Umbilical cord (tissue), 1 donor: ENCODE measurements at regions not wholly inside any gene's neighbourhood (a gene's known extent, or its start where the extent isn't known, plus 50 kb on each side); places are given as distances from the start of the nearest gene placed in this dataset.
"Not testable (repeated sequence)": the region's sequence is repeated elsewhere in the genome, so short reads cannot be mapped to it uniquely, and the experiment has no call there.

Experiments used
- DNase-seq: peaks from one replicate; pipeline ENCODE4 v3.0.0-alpha.2; 2015; ENCODE audit warnings: low spot score

GRCh38 chr6:51141080-51141479 lies 322.4 kb downstream of the TFAP2B start:
- no peak for DNase-seq

- no peak for DNase-seq
These were observed 329.1 kb downstream of the TFAP2B start for GRCh38 chr6:51147756-51148155.

- DNase-seq, result no peak
These were observed 333.9 kb downstream of the TFAP2B start for GRCh38 chr6:51152594-51152993.

- DNase-seq, result peak; percentile 49
These were observed 334.4 kb downstream of the TFAP2B start for GRCh38 chr6:51153109-51153508.

- DNase-seq, result not testable (repeated sequence)
These were observed 336.3 kb downstream of the TFAP2B start for GRCh38 chr6:51154925-51155324.

- DNase-seq, result not testable (repeated sequence)
These were observed 340.6 kb downstream of the TFAP2B start for GRCh38 chr6:51159260-51159659.

- DNase-seq, result no peak
These were observed 343.1 kb downstream of the TFAP2B start for GRCh38 chr6:51161752-51162151.

GRCh38 chr6:51163843-51164529 lies 345.3 kb downstream of the TFAP2B start:
- DNase-seq, result no peak

- DNase-seq, result no peak
These were observed 348.2 kb downstream of the TFAP2B start for GRCh38 chr6:51166914-51167313.

- no peak for DNase-seq
These were observed 348.8 kb downstream of the TFAP2B start for GRCh38 chr6:51167468-51167867.

- no peak for DNase-seq
These were observed 364.2 kb downstream of the TFAP2B start for GRCh38 chr6:51182827-51183226.

GRCh38 chr6:51184046-51184445 lies 365.4 kb downstream of the TFAP2B start:
- no peak for DNase-seq

GRCh38 chr6:51193163-51193562 lies 374.5 kb downstream of the TFAP2B start:
- DNase-seq, result not testable (repeated sequence)

GRCh38 chr6:51199105-51199552 lies 380.5 kb downstream of the TFAP2B start:
- DNase-seq, result no peak

GRCh38 chr6:51199733-51200260 lies 381.1 kb downstream of the TFAP2B start:
- DNase-seq, result no peak

- DNase-seq, result no peak
These were observed 382.0 kb downstream of the TFAP2B start for GRCh38 chr6:51200676-51201075.

GRCh38 chr6:51202653-51203052 lies 384.0 kb downstream of the TFAP2B start:
- not testable (repeated sequence) for DNase-seq

GRCh38 chr6:51203504-51203903 lies 384.8 kb downstream of the TFAP2B start:
- DNase-seq, result peak; percentile 31

GRCh38 chr6:51206686-51207085 lies 388.0 kb downstream of the TFAP2B start:
- DNase-seq, result not testable (repeated sequence)

- no peak for DNase-seq
These were observed 391.0 kb downstream of the TFAP2B start for GRCh38 chr6:51209651-51210050.

- DNase-seq, result no peak
These were observed 395.1 kb downstream of the TFAP2B start for GRCh38 chr6:51213811-51214210.

- no peak for DNase-seq
These were observed 395.8 kb downstream of the TFAP2B start for GRCh38 chr6:51214442-51214841.

GRCh38 chr6:51218181-51218580 lies 399.5 kb downstream of the TFAP2B start:
- no peak for DNase-seq
